ENCODE measurements at regions not wholly inside any gene's neighbourhood (a gene's known extent, or its start where the extent isn't known, plus 50 kb on each side); places are given as distances from the start of the nearest gene placed in this dataset.

GRCh38 chr3:116630494-116630893, 79.1 kb upstream of the TUSC7 start:
- Histone ChIP-seq H4K91ac (replicated peaks; ENCODE audit: insufficient read length, low read length) (no peak overlapping the region), H3K79me1 (ENCODE audit: low read depth, low read length) (no peaks in the 10 kb centered on the region), H3K4ac (replicated peaks; ENCODE audit: insufficient read length, low read depth, low read length) (no peak overlapping the region), H3K4me1 (replicated peaks in 1 of 4; ENCODE audit: control insufficient read depth in 3 of 4, insufficient read depth in 4 of 4, low read length in 3 of 4) (no peaks in the 10 kb centered on the region), H3K9me3 (ENCODE audit: insufficient read depth in 2 of 2, low read depth in 1 of 2, low read length in 1 of 2) (peaks cover 0 to 4% of the 10 kb centered on the region in 2 experiments; a peak in 1 of 4 replicates), H4K20me1 (replicated peaks in 1 of 2; ENCODE audit: control insufficient read depth in 1 of 2, insufficient read depth in 2 of 2, low read length in 2 of 2) (no peaks in the 10 kb centered on the region), H3K4me2 (ENCODE audit: insufficient read depth in 1 of 2, low read depth in 2 of 2, low read length in 2 of 2) (no peak overlapping the region), H3K23ac (ENCODE audit: insufficient read length) (no peak overlapping the region), H4K8ac (ENCODE audit: extremely low read depth, insufficient read depth, low read length) (no peak overlapping the region), H2BK15ac (ENCODE audit: low read length) (no peak overlapping the region), H3K14ac (ENCODE audit: insufficient read length) (no peak overlapping the region), H3K56ac (replicated peaks; ENCODE audit: insufficient read length, low read depth, low read length) (no peak overlapping the region), H2BK12ac (ENCODE audit: low read depth, low read length) (no peak overlapping the region), H4K5ac (ENCODE audit: insufficient read length, low read depth, low read length) (no peak overlapping the region), H3K79me2 (ENCODE audit: control insufficient read depth in 1 of 2, insufficient read depth in 2 of 2, low read length in 2 of 2) (no peaks in the 10 kb centered on the region), H2BK20ac (ENCODE audit: low read length) (no peak overlapping the region), H2BK5ac (ENCODE audit: low read depth, low read length) (no peak overlapping the region), H3K27ac (ENCODE audit: low read depth, low read length) (no peak overlapping the region), H3K4me3 (ENCODE audit: extremely low read depth in 1 of 4, insufficient read depth in 2 of 4, low read depth in 3 of 4, low read length in 4 of 4) (no peak overlapping the region), H2AK5ac (ENCODE audit: low read depth, low read length) (no peak overlapping the region), H3K9ac (replicated peaks in 1 of 4; ENCODE audit: extremely low read depth in 1 of 4, low read depth in 3 of 4, low read length in 3 of 4) (no peak overlapping the region), H3K27me3 (replicated peaks in 1 of 4; ENCODE audit: control insufficient read depth in 3 of 4, extremely low read depth in 1 of 4, insufficient read depth in 3 of 4, low read length in 3 of 4) (no peaks in the 10 kb centered on the region), H3K36me3 (ENCODE audit: control insufficient read depth in 2 of 4, insufficient read depth in 4 of 4, low read length in 3 of 4) (no peaks in the 10 kb centered on the region), H2AFZ (ENCODE audit: low read length) (no peak overlapping the region), H3K23me2 (ENCODE audit: low read depth, low read length) (no peaks in the 10 kb centered on the region), H3K18ac (ENCODE audit: extremely low read depth, low read length) (no peak overlapping the region), H2BK120ac (replicated peaks; ENCODE audit: low read depth, low read length) (no peak overlapping the region)
- no peak for FAIRE-seq
- ChIA-PET POLR2A (ENCODE audit: partially characterized antibody) (no interaction called here), CTCF (ENCODE audit: partially characterized antibody) (interaction anchor here (0.6 to 1.0 kb wide), 3 partner anchors 17 to 1592 kb away, joined by 3 read pairs; no protein-coding TSS in a partner anchor)
- WGBS, 2 experiments (ENCODE audit: extremely low coverage in 1 of 2, insufficient coverage in 1 of 2, insufficient read length in 1 of 2, insufficient replicate concordance in 2 of 2, low coverage in 1 of 2, low lambda C conversion rate in 2 of 2, missing lambda C conversion rate in 1 of 2): 78% methylated on average over 4 of the region's 4 CpGs; no CpG with 5 or more reads in 1 of the 2 experiments
- DNase-seq (ENCODE audit: low read depth in 1 of 2, low spot score in 2 of 2): no peak
- TF ChIP-seq RXRA (IDR thresholded peaks at IDR 0.05; ENCODE audit: insufficient read depth, low read depth, low read length): no peak
- TF ChIP-seq ZNF274 (IDR thresholded peaks at IDR 0.05; ENCODE audit: borderline replicate concordance, extremely low read depth, low read length): no peak
- no peak for TF ChIP-seq EP300 (IDR thresholded peaks at IDR 0.05; ENCODE audit: borderline replicate concordance in 1 of 2, low read depth in 2 of 2, low read length in 2 of 2)

Measured in H1 (cell line).